HCT116 (cell line): ENCODE measurements at regions not wholly inside any gene's neighbourhood (a gene's known extent, or its start where the extent isn't known, plus 50 kb on each side); places are given as distances from the start of the nearest gene placed in this dataset.

ENCODE experiments used
- ATAC-seq: fragments of 200-7000 bp; cut with Tn5 transposase; 2 replicates; pipeline ENCODE4 v1.9.1; 2020; ENCODE audit warnings: mild to moderate bottlenecking, moderate library complexity
- BruUV-seq: library from RNA; stranded (reverse); fragments of 400-500 nt; replicated peaks from 2 replicates; lab custom pipeline; 2021; lab: Mats Ljungman, UMichigan
- CTCF ChIA-PET: fragments of 300-600 bp; sonication (Branson Sonifier 250); formaldehyde crosslinking; loops from one replicate; lab custom pipeline; 2021; ENCODE audit warnings: antibody characterized with exemption; lab: Charles Lee
- POLR2A ChIA-PET: fragments of 300-600, 350-600 bp; sonication (Branson Sonifier 250); formaldehyde crosslinking; loops from one replicate; lab custom pipeline; 2021; ENCODE audit warnings: antibody characterized with exemption; lab: Charles Lee
- RAD21 ChIA-PET, 2 experiments: fragments of 300-600 bp; sonication (Branson Sonifier 250); formaldehyde crosslinking; loops; one replicate each; lab custom pipeline; 2023; ENCODE audit warnings: low total read pairs in 2 of 2; ENCODE audit not compliant: uncharacterized antibody in 2 of 2, unreplicated experiment in 2 of 2, low non-redundant PET in 1 of 2; lab: Charles Lee
- DNase-seq: peaks from one replicate; pipeline ENCODE4 v3.0.0-alpha.2; 2010; ENCODE audit warnings: low read depth, low spot score
- H2AFZ ChIP-seq: fragments of 200-600 bp; shearing (Covaris generic), sonication (generic); 2 replicates; pipeline ENCODE4 v1.6.1; 2017; ENCODE audit warnings: low read depth, mixed run types, mixed read lengths, antibody characterized with exemption, low read length; ENCODE audit not compliant: poor library complexity, severe bottlenecking
- H3K27ac ChIP-seq: 2 replicates; pipeline ENCODE4 v1.5.1; 2012; ENCODE audit warnings: low read depth, low read length
- H3K27me3 ChIP-seq: fragments of 200-600 bp; sonication (generic); 2 replicates; pipeline ENCODE4 v1.6.1; 2016; ENCODE audit warnings: mixed run types, low read length, mixed read lengths; ENCODE audit not compliant: insufficient read depth
- H3K36me3 ChIP-seq, 2 experiments: fragments of 200-500 bp in 1 of 2; fragments of 200-600 bp in 1 of 2; sonication (Bioruptor generic) in 1 of 2; sonication (generic) in 1 of 2; 2 replicates each; pipeline versions ENCODE4 v1.5.1 to v1.6.1; 2014 to 2016; ENCODE audit warnings: low read length in 2 of 2, inconsistent platforms in 1 of 2, mixed read lengths in 1 of 2, mixed run types in 1 of 2; ENCODE audit not compliant: insufficient read depth in 2 of 2, control insufficient read depth in 1 of 2
- H3K4me1 ChIP-seq, 2 experiments: fragments of 200-600 bp in 1 of 2; sonication (generic) in 1 of 2; 2 replicates each; pipeline versions ENCODE4 v1.5.1 to v1.6.1; 2012 to 2017; ENCODE audit warnings: low read length in 2 of 2, inconsistent platforms in 1 of 2, mild to moderate bottlenecking in 1 of 2, mixed read lengths in 1 of 2, mixed run types in 1 of 2, moderate library complexity in 1 of 2; ENCODE audit not compliant: insufficient read depth in 2 of 2, control insufficient read depth in 1 of 2
- H3K4me2 ChIP-seq: fragments of 200-600 bp; sonication (generic); 2 replicates; pipeline ENCODE4 v1.6.1; 2017; ENCODE audit warnings: mixed run types, low read length, mixed read lengths
- H3K4me3 ChIP-seq, 2 experiments: fragments of 200-600 bp in 1 of 2; sonication (generic) in 1 of 2; replicated peaks in 1 of 2; 2 replicates each; pipeline ENCODE4 v1.5.1; 2011 to 2016; ENCODE audit warnings: low read length in 2 of 2, control low read depth in 1 of 2, low read depth in 1 of 2, mild to moderate bottlenecking in 1 of 2, mixed read lengths in 1 of 2, mixed run types in 1 of 2
- H3K79me2 ChIP-seq: fragments of 200-600 bp; sonication (generic); 2 replicates; pipeline ENCODE4 v1.6.1; 2017; ENCODE audit warnings: mild to moderate bottlenecking, mixed run types, low read length, moderate library complexity, mixed read lengths; ENCODE audit not compliant: insufficient read depth
- H3K9ac ChIP-seq: fragments of 200-600 bp; sonication (generic); 2 replicates; pipeline ENCODE4 v1.6.1; 2016; ENCODE audit warnings: low read length, mixed read lengths
- H3K9me2 ChIP-seq: fragments of 200-600 bp; sonication (generic), shearing (Covaris generic); 2 replicates; pipeline ENCODE4 v1.6.1; 2017; ENCODE audit warnings: mixed run types, mild to moderate bottlenecking, moderate library complexity; ENCODE audit not compliant: insufficient read depth
- H3K9me3 ChIP-seq, 2 experiments: fragments of 200-500 bp in 1 of 2; fragments of 200-600 bp in 1 of 2; sonication (Bioruptor generic) in 1 of 2; sonication (generic) in 1 of 2; 2 replicates each; pipeline ENCODE4 v1.6.1; 2014 to 2017; ENCODE audit warnings: low read length in 2 of 2, mixed read lengths in 2 of 2, inconsistent platforms in 1 of 2, low read depth in 1 of 2, mild to moderate bottlenecking in 1 of 2, mixed run types in 1 of 2, moderate library complexity in 1 of 2; ENCODE audit not compliant: control insufficient read depth in 1 of 2, insufficient read depth in 1 of 2
- H4K20me1 ChIP-seq: fragments of 200-600 bp; sonication (generic), shearing (Covaris generic); 2 replicates; pipeline ENCODE4 v1.6.1; 2017; ENCODE audit warnings: mixed run types, mild to moderate bottlenecking, moderate library complexity; ENCODE audit not compliant: insufficient read depth
- ATF3 ChIP-seq: IDR thresholded peaks from 2 replicates; pipeline ENCODE4 v1.6.1; 2012
- CBX3 ChIP-seq: IDR thresholded peaks from 2 replicates; pipeline ENCODE4 v1.6.1; 2012; ENCODE audit warnings: low read depth
- CTCF ChIP-seq, 3 experiments: fragments of 200-600 bp in 1 of 3; sonication (generic) in 1 of 3; IDR thresholded peaks in 2 of 3; conservative IDR thresholded peaks in 1 of 3; 2 replicates each; pipeline ENCODE4 v1.5.1; 2012 to 2017; ENCODE audit warnings: low read depth in 2 of 3, low read length in 2 of 3, antibody characterized with exemption in 1 of 3, borderline replicate concordance in 1 of 3, control low read depth in 1 of 3, mild to moderate bottlenecking in 1 of 3, mixed read lengths in 1 of 3, mixed run types in 1 of 3, moderate library complexity in 1 of 3; ENCODE audit not compliant: insufficient read depth in 1 of 3
- EGR1 ChIP-seq: IDR thresholded peaks from 2 replicates; pipeline ENCODE4 v1.6.1; 2012; ENCODE audit warnings: low read depth
- EZH2 ChIP-seq: fragments of 200-600 bp; sonication (generic); IDR thresholded peaks from 2 replicates; pipeline ENCODE4 v1.6.1; 2017; ENCODE audit warnings: antibody characterized with exemption, mixed run types
- EZH2phosphoT487 ChIP-seq: fragments of 200-600 bp; IDR thresholded peaks from 2 replicates; pipeline ENCODE4 v1.6.1; 2018; ENCODE audit warnings: antibody characterized with exemption, borderline replicate concordance
- FOSL1 ChIP-seq: IDR thresholded peaks from 2 replicates; pipeline ENCODE4 v1.6.1; 2012; ENCODE audit warnings: low read depth
- JUND ChIP-seq: IDR thresholded peaks from 2 replicates; pipeline ENCODE4 v1.6.1; 2012
- MAX ChIP-seq: IDR thresholded peaks from 2 replicates; pipeline ENCODE4 v1.6.1; 2012
- POLR2A ChIP-seq: IDR thresholded peaks from 2 replicates; pipeline ENCODE4 v1.7.0; 2011; ENCODE audit warnings: borderline replicate concordance; ENCODE audit not compliant: insufficient read depth, insufficient read length; ENCODE audit errors: extremely low read depth
- POLR2AphosphoS5 ChIP-seq: IDR thresholded peaks from 2 replicates; pipeline ENCODE4 v1.6.1; 2011; ENCODE audit warnings: mild to moderate bottlenecking, low read depth, low read length, moderate library complexity
- RAD21 ChIP-seq: IDR thresholded peaks from 2 replicates; pipeline ENCODE4 v1.6.1; 2012; ENCODE audit warnings: low read depth, mild to moderate bottlenecking
- REST ChIP-seq: IDR thresholded peaks from 2 replicates; pipeline ENCODE4 v1.6.1; 2012; ENCODE audit warnings: low read depth
- SIN3A ChIP-seq: IDR thresholded peaks from 2 replicates; pipeline ENCODE4 v1.6.1; 2012; ENCODE audit warnings: low read depth
- SP1 ChIP-seq: IDR thresholded peaks from 2 replicates; pipeline ENCODE4 v1.6.1; 2012; ENCODE audit warnings: low read depth
- SRF ChIP-seq: IDR thresholded peaks from 2 replicates; pipeline ENCODE4 v1.6.1; 2012; ENCODE audit warnings: low read depth
- YY1 ChIP-seq: IDR thresholded peaks from 2 replicates; pipeline ENCODE4 v1.6.1; 2011; ENCODE audit warnings: low read length, low read depth, moderate library complexity, mild to moderate bottlenecking; ENCODE audit not compliant: insufficient replicate concordance; ENCODE audit errors: extremely low read depth
- ZNF274 ChIP-seq: fragments of 200-500 bp; sonication (Bioruptor generic); IDR thresholded peaks from 2 replicates; pipeline ENCODE4 v1.6.1; 2014; ENCODE audit warnings: mild to moderate bottlenecking, low read depth, low read length, inconsistent platforms
- intact Hi-C: fragments of 100-400 bp; cut with micrococcal nuclease; formaldehyde crosslinking; loops from 2 replicates; pipeline ENCODE4 v1.10.0; 2022

- Histone ChIP-seq H2AFZ (no peak overlapping the region), H3K27me3 (peaks cover 38% of the 10 kb centered on the region), H3K4me2 (no peak overlapping the region), H3K79me2 (no peaks in the 10 kb centered on the region), H4K20me1 (no peaks in the 10 kb centered on the region), H3K9me3 (no peaks in the 10 kb centered on the region), H3K27ac (no peak overlapping the region), H3K36me3 (no peaks in the 10 kb centered on the region), H3K9ac (no peak overlapping the region), H3K4me3 (no peak overlapping the region), H3K4me1 (no peaks in the 10 kb centered on the region), H3K9me2 (no peaks in the 10 kb centered on the region)
- TF ChIP-seq REST (no peak), SRF (no peak), SP1 (no peak), FOSL1 (no peak), YY1 (no peak), CTCF (IDR thresholded peaks at IDR 0.05 in 2 of 3, conservative IDR thresholded peaks at IDR 0.05 in 1 of 3; ENCODE audit: borderline replicate concordance in 1 of 3, insufficient read depth in 1 of 3, low read depth in 2 of 3, low read length in 2 of 3) (no peak), ATF3 (no peak), CBX3 (no peak), EZH2 (no peak), POLR2AphosphoS5 (no peak), MAX (no peak), ZNF274 (no peak), JUND (no peak), EZH2phosphoT487 (no peak), SIN3A (no peak), RAD21 (no peak), POLR2A (no peak), EGR1 (no peak)
- DNase-seq, result no peak
- ChIA-PET RAD21 (no interaction called here), POLR2A (no interaction called here), CTCF (no interaction called here)
- intact Hi-C loops, result no loop called here
- ATAC-seq, result no peak
- no TSS peak for BruUV-seq
Observed at GRCh38 chr2:129803032-129803431, 176.4 kb upstream of the RAB6C start.
